GM13976 (cell line): ENCODE measurements at regions not wholly inside any gene's neighbourhood (a gene's known extent, or its start where the extent isn't known, plus 50 kb on each side); places are given as distances from the start of the nearest gene placed in this dataset.
A peak's percentile ranks its signal among the peaks of the same experiment; 100 is the strongest.
"Not testable (repeated sequence)": the region's sequence is repeated elsewhere in the genome, so short reads cannot be mapped to it uniquely, and the experiment has no call there.

ENCODE experiments used
- DNase-seq: peaks from one replicate; pipeline ENCODE4 v3.0.0; 2012; ENCODE audit warnings: low spot score
- CTCF ChIP-seq: IDR thresholded peaks from 2 replicates; pipeline ENCODE4 v1.5.1; 2012; ENCODE audit warnings: borderline replicate concordance, mild to moderate bottlenecking; ENCODE audit not compliant: insufficient read depth; ENCODE audit errors: extremely low read depth, missing control alignments, control extremely low read depth
- in situ Hi-C: fragments of 300-500 bp; cut with MboI; formaldehyde crosslinking; loops from one replicate; pipeline ENCODE4 v1.12.0; 2022; ENCODE audit warnings: low sequenced_read_pairs, mixed read lengths, inconsistent platforms; ENCODE audit not compliant: unreplicated experiment

GRCh38 chr4:134501973-134502643 lies 300.5 kb upstream of the PABPC4L start:
- no peak for TF ChIP-seq CTCF
- in situ Hi-C loops, result no loop called here
- no peak for DNase-seq

- in situ Hi-C loops, DNase-seq: not testable (repeated sequence)
Observed at GRCh38 chr4:134501488-134501887, 299.9 kb upstream of the PABPC4L start.

GRCh38 chr4:134499074-134499473 lies 297.5 kb upstream of the PABPC4L start:
- DNase-seq, result no peak
- in situ Hi-C loops, result no loop called here
- TF ChIP-seq CTCF, result no peak

- in situ Hi-C loops, result no loop called here
- DNase-seq, result no peak
- no peak for TF ChIP-seq CTCF
Observed at GRCh38 chr4:134490863-134491262, 289.3 kb upstream of the PABPC4L start.

- in situ Hi-C loops, result not testable (repeated sequence)
Observed at GRCh38 chr4:134483514-134483913, 281.9 kb upstream of the PABPC4L start.

GRCh38 chr4:134471569-134471968 lies 270.0 kb upstream of the PABPC4L start:
- DNase-seq, result no peak
- TF ChIP-seq CTCF, result no peak
- in situ Hi-C loops, result no loop called here

More at GRCh38 chr4:134483514-134483913, 281.9 kb upstream of the PABPC4L start:
- not testable (repeated sequence) for DNase-seq

- peak; percentile 15 for TF ChIP-seq CTCF
- DNase-seq, result no peak
- in situ Hi-C loops, result no loop called here
Observed at GRCh38 chr4:134470544-134470943, 269.0 kb upstream of the PABPC4L start.

GRCh38 chr4:134465417-134465816 lies 263.8 kb upstream of the PABPC4L start:
- no peak for TF ChIP-seq CTCF
- DNase-seq, result no peak
- in situ Hi-C loops, result no loop called here
